ENCODE measurements at regions not wholly inside any gene's neighbourhood (a gene's known extent, or its start where the extent isn't known, plus 50 kb on each side); places are given as distances from the start of the nearest gene placed in this dataset.

DNA sequence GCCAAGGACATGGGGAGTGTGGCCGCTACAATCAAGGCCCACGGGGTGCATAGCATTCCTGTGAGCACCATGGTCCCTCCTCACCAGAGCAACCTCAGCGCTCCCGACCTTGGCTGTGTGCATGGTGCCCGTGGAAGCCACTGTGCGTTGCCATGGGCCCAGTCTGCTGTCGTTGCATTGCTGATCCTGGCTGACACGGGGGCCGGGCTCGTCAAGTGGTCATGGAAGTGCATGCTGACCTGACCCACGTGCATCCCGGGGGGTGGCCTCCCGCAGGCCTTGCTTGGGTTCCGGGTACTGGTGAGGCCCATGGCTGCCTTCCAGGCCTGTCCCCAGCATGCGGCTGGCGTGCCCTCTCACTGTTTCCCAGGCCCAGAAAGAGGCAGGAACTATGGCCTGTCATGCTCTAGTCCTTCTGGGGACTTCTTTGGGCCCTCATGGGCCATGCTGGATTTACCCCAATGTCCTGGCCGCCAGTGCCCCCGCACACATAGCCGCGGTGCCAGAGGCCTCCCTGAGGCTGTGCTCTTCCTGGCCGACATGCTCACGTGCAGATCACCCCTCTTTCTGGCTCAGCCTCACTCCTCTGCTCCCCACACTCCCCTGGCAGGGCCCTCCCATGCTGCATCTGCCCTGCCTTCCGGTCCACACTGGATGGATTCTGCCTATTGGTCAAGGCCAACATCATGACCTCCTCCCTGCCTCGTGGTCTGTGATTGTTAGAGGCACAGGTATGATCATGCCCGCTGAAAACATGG is 1258.0 kb downstream of the BRD1 start:
- Mint-ChIP-seq H3K36me3 (ENCODE audit: low read depth) (peaks cover 26% of the 10 kb centered on the region), H3K4me1 (0 out of 3 replicates have a peak, but pooled peaks cover 3% of the 10 kb centered on the region), H3K27ac (no peak overlapping the region), H3K27me3 (ENCODE audit: insufficient read depth, low read depth, poor library complexity) (peaks cover 13% of the 10 kb centered on the region), H3K9me3 (peaks cover 23% of the 10 kb centered on the region), H3K4me3 (no peak overlapping the region)
- no peak overlapping the region for H3K4me3 ChIP-seq
- no peak overlapping the region for H2AFZ ChIP-seq
- no peaks in the 10 kb centered on the region for H4K20me1 ChIP-seq (replicated peaks; ENCODE audit: insufficient read depth)
- H3K9me2 ChIP-seq (ENCODE audit: insufficient read depth) = 0 out of 2 replicates have a peak, but pooled peaks cover 4% of the 10 kb centered on the region
- DNase-seq (ENCODE audit: low spot score) (no peak), ATAC-seq (no peak)
- no peaks in the 10 kb centered on the region for H3K79me2 ChIP-seq (replicated peaks; ENCODE audit: insufficient read depth)
- TF ChIP-seq, protein P1, sequence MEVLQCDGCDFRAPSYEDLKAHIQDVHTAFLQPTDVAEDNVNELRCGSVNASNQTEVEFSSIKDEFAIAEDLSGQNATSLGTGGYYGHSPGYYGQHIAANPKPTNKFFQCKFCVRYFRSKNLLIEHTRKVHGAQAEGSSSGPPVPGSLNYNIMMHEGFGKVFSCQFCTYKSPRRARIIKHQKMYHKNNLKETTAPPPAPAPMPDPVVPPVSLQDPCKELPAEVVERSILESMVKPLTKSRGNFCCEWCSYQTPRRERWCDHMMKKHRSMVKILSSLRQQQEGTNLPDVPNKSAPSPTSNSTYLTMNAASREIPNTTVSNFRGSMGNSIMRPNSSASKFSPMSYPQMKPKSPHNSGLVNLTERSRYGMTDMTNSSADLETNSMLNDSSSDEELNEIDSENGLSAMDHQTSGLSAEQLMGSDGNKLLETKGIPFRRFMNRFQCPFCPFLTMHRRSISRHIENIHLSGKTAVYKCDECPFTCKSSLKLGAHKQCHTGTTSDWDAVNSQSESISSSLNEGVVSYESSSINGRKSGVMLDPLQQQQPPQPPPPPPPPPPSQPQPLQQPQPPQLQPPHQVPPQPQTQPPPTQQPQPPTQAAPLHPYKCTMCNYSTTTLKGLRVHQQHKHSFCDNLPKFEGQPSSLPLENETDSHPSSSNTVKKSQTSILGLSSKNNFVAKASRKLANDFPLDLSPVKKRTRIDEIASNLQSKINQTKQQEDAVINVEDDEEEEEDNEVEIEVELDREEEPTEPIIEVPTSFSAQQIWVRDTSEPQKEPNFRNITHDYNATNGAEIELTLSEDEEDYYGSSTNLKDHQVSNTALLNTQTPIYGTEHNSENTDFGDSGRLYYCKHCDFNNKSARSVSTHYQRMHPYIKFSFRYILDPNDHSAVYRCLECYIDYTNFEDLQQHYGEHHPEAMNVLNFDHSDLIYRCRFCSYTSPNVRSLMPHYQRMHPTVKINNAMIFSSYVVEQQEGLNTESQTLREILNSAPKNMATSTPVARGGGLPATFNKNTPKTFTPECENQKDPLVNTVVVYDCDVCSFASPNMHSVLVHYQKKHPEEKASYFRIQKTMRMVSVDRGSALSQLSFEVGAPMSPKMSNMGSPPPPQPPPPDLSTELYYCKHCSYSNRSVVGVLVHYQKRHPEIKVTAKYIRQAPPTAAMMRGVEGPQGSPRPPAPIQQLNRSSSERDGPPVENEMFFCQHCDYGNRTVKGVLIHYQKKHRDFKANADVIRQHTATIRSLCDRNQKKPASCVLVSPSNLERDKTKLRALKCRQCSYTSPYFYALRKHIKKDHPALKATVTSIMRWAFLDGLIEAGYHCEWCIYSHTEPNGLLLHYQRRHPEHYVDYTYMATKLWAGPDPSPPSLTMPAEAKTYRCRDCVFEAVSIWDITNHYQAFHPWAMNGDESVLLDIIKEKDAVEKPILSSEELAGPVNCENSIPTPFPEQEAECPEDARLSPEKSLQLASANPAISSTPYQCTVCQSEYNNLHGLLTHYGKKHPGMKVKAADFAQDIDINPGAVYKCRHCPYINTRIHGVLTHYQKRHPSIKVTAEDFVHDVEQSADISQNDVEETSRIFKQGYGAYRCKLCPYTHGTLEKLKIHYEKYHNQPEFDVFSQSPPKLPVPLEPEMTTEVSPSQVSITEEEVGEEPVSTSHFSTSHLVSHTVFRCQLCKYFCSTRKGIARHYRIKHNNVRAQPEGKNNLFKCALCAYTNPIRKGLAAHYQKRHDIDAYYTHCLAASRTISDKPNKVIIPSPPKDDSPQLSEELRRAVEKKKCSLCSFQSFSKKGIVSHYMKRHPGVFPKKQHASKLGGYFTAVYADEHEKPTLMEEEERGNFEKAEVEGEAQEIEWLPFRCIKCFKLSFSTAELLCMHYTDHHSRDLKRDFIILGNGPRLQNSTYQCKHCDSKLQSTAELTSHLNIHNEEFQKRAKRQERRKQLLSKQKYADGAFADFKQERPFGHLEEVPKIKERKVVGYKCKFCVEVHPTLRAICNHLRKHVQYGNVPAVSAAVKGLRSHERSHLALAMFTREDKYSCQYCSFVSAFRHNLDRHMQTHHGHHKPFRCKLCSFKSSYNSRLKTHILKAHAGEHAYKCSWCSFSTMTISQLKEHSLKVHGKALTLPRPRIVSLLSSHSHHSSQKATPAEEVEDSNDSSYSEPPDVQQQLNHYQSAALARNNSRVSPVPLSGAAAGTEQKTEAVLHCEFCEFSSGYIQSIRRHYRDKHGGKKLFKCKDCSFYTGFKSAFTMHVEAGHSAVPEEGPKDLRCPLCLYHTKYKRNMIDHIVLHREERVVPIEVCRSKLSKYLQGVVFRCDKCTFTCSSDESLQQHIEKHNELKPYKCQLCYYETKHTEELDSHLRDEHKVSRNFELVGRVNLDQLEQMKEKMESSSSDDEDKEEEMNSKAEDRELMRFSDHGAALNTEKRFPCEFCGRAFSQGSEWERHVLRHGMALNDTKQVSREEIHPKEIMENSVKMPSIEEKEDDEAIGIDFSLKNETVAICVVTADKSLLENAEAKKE (CRISPR knock-in tag; IDR thresholded peaks at IDR 0.05) = no peak
- TF ChIP-seq, protein P2, sequence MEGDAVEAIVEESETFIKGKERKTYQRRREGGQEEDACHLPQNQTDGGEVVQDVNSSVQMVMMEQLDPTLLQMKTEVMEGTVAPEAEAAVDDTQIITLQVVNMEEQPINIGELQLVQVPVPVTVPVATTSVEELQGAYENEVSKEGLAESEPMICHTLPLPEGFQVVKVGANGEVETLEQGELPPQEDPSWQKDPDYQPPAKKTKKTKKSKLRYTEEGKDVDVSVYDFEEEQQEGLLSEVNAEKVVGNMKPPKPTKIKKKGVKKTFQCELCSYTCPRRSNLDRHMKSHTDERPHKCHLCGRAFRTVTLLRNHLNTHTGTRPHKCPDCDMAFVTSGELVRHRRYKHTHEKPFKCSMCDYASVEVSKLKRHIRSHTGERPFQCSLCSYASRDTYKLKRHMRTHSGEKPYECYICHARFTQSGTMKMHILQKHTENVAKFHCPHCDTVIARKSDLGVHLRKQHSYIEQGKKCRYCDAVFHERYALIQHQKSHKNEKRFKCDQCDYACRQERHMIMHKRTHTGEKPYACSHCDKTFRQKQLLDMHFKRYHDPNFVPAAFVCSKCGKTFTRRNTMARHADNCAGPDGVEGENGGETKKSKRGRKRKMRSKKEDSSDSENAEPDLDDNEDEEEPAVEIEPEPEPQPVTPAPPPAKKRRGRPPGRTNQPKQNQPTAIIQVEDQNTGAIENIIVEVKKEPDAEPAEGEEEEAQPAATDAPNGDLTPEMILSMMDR (conservative IDR thresholded peaks at IDR 0.05; ENCODE audit: low read depth in 2 of 2) = no peak
- no peaks in the 10 kb centered on the region for H3F3A ChIP-seq (replicated peaks; ENCODE audit: low read depth)
- peaks cover 7% of the 10 kb centered on the region; the same call in 1 of the 2 replicates for H3K27me3 ChIP-seq (ENCODE audit: insufficient read depth)
- no peak overlapping the region for H3K4me2 ChIP-seq
- no peaks in the 10 kb centered on the region for H3K36me3 ChIP-seq (ENCODE audit: insufficient read depth)
- no peak overlapping the region for H3K27ac ChIP-seq (ENCODE audit: low read depth)
- no peaks in the 10 kb centered on the region for H3K4me1 ChIP-seq (ENCODE audit: insufficient read depth)

Data from GM23338 (cell line).